HG03457 (cell line): ENCODE measurements at regions not wholly inside any gene's neighbourhood (a gene's known extent, or its start where the extent isn't known, plus 50 kb on each side); places are given as distances from the start of the nearest gene placed in this dataset.
A peak's percentile ranks its signal among the peaks of the same experiment; 100 is the strongest.
"Not testable (repeated sequence)": the region's sequence is repeated elsewhere in the genome, so short reads cannot be mapped to it uniquely, and the experiment has no call there.

Experiments used
- ATAC-seq: cut with Tn5 transposase; IDR thresholded peaks from one replicate; pipeline ENCODE4 v1.9.1; 2021; ENCODE audit warnings: moderate number of reproducible peaks; ENCODE audit not compliant: unreplicated experiment

DNA sequence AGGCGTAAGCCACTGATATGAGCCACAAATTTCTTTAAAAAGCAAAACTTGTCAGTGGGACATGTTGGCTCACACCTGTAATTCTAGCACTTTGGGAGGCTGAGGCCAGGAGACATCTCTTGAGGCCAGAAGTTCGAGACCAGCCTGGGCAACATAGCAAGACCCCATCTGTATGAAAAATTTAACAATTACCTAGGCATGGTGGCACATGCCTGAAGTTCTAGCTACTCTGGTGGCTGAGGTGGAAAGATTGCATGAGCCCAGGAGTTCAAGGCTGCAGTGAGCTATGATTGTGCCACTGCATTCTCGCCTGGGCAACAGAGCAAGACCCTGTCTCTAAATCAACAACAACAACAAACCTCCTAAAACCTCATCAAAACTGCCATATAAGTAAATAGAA is 147.6 kb upstream of the BARHL2 start:
- no peak for ATAC-seq

DNA sequence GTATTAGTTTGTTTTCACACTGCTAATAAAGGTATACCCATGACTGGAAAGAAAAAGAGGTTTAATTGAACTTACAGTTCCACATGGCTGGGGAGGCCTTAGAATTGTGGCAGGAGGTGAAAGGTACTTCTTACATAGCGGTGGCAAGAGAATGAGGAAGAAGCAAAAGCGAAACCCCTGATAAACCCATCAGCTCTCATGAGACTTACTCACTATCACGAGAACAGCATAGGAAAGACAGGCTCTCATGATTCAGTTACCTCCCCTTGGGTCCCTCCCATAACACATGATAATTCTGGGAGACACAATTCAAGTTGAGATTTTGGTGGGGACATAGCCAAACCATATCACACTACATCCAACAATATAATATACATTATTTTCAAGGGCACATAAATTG is 145.7 kb upstream of the BARHL2 start:
- ATAC-seq: no peak

DNA sequence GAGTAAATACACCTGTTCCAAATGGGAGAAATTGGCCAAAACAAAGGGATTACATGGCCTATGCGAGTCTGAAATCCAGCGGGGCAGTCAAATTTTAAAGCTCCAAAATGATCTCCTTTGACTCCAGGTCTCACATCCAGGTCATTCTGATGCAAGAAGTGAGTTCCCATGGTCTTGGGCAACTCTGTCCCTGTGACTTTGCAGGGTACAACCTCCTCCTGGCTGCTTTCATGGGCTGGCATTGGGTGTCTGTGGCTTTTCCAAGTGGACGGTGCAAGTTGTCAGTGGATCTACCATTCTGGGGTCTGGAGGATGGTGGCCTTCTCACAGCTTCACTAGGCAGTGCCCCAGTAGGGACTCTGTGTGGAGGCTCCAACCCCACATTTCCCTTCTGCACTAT is 144.3 kb upstream of the BARHL2 start:
- not testable (repeated sequence) for ATAC-seq

DNA sequence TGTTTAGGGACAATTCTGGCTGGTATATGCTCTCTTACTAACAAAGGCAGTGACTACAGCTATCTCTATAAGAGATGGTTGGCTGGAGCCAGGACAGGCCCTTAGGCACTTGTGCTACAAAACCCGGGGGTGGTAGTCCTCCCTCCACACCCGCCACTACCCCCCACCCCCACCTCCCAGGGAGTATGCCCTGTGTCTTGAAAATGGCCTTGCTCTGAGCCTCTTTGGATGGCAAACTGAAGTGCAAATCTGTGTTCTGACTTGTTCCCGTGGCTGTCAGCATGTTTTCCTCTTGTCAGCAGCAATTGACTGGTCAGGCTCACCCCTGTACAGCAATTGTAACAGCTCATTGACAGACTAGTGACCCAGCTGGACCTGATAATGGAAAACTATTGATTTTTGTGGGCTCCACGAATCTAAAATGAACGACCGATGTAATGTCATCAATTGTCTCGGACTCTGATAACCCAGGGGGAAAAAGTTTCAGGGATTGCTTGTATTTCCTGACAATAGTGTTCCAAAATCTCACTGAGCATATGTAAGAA is 139.4 kb upstream of the BARHL2 start:
- ATAC-seq: no peak

DNA sequence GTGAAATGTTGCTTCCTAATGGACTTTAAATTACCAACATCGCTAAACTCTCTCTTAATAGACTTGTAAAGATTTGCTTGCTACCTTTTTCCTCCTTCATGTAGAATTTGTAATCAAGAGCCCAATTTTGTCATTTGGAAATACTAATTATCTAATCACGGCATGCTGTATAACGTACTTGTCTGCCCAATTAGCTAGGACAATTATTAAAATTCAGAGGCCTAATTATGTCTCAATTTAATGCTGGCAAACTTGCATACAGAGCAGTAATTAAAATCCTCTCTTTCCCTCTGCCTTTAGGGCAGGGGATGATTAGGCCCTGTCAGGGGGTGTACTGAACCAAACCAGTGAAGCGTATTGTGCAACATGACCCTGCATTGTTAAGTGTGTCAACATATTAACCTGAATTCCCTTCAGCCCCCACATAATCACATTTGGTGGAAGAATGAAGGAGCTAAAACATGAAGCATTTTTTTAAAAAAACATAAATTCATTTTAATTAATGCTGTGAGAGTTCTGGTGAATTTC is 137.4 kb upstream of the BARHL2 start:
- ATAC-seq: no peak

DNA sequence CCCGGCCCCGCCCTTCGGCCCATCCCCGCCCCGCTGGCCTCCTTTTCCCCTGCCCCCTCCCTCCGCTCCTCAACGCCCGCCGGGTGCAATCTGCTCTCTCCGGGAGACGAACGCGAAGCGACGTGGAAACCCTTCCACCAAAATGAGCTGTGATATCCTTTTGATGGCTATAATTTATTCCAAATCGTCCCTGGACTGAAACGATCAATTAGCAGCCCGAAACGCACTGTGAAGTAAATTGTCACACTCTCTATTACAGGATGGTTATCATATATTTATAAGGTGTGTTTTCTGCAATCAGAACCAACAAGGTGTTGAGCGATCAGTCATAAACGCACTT is 134.6 kb upstream of the BARHL2 start:
- no peak for ATAC-seq

DNA sequence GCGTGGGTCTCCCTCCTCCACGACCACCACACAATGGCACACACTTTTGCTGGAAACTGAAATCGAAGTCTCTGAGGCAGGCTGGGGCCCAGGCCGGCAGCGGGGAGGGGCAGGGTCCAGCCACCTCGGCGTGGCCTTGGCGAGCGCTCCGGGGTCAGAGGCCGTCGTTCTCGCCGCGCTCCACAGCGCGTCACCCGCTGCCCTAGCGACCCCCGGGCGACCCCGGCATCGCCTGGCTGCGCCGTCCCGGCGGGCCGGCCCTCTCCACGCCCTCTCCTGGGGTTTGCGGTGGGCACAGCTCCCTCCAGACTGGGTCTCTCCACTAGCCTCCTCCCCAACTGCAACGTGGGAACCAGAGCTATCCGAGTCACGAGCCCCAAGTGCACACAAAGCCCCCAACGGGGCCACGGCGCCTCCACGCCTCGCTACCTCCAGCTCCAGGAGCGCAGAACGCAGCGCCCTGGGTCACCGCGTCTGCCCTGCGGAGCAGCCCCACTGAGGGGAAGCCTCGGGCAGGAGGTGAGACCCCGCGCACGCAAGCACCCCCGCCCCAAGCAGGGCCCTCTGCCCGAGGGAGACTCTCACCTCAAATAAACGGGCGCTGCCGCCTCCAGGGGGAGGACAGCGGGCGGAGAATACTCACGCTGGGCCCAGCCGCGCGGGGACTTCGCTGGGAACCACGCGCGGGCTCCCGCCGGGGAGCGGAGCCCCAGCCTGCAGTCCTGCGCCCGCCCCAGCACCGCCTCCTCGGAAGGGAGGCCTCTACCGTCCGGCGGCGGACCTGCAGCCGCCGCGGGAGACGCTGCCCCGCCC is 134.0 kb upstream of the BARHL2 start:
- peak; percentile 99 for ATAC-seq

DNA sequence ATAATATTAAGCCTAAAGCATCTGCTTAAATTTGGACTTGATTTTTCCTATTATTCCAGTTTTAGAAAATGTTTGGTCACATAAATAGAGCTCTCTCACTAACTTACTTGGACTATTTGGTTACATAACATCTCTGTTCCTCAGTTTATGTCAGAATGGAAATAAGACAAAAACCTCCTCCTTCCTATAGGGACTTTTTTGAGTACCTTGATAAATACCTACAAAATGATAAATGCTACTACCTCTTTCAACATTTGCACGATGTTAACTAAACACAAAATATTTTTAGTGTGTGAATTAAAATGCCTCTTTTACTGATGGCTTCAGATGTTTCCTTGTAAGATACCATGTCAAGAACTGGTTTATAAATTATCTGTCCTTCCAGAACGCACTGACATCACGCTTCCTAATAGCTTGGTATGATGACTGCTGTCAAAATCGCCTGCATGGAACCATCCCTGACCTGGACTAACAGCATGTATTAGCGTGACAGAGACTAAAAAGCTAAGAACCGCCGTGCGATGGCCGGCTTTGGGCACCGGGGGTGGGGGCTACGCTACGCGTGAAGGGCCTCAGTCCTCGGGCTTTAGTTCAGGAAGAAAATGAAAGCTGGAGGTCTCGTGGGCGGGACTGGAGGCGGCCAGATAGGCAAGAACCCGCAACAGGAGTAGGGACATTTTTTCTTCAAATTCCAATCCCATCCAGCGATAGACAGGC is 133.2 kb upstream of the BARHL2 start:
- no peak for ATAC-seq

DNA sequence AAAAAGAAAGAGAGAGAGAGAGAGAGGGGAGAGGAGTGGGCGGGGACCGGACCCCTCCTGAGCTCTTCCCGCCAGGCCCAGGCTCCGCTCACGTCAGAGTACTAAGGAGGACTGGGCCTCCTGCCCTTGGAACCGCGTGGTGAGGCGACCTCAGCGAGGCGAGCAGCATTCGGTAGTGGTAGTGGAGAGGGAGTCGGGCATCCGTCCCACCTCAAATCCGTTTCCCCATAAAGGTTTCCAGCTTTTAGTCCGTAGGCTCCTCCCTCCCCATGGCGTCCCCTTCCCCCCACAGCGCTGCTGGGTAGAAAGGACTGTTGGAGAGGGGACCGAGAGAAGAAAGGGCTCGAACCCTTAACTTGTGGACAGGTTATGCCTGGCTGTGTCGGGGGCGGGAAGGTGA is 124.4 kb upstream of the BARHL2 start:
- ATAC-seq: no peak

DNA sequence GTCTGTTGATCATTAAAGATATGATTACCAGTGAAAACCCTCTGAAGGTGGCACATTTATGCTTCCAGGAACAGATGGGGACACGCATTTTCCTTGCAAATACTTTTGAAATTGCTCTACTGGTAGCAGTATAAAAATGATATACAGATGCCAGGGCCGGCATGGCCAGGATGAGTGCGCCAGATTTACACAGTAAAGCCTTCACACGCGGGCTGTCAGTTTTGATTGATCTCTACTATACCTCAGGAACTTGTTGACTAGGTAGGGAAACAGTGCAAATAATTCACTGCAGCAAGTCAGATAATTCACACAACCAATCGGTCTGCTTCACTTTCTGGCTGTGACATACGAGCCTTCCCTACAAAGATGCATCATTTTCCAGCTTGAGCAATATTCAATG is 123.2 kb upstream of the BARHL2 start:
- ATAC-seq: no peak

DNA sequence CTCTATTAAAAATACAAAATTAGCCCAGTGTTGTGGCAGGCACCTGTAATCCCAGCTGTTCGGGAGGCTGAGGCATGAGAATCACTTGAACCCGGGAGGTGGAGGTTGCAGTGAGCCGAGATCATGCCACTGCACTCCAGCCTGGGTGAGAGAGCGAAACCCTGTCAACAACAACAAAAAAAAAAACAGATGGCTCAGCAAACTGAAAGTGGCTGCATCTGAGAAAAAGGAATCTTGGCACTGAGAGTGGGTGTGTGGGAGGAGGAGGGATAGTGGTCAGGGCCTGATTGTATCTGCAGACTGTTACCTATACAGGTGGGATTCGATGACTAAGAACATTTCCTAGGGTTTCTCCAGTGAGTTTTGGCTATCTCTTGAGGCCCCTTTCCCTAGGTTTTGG is 122.2 kb upstream of the BARHL2 start:
- ATAC-seq: no peak

DNA sequence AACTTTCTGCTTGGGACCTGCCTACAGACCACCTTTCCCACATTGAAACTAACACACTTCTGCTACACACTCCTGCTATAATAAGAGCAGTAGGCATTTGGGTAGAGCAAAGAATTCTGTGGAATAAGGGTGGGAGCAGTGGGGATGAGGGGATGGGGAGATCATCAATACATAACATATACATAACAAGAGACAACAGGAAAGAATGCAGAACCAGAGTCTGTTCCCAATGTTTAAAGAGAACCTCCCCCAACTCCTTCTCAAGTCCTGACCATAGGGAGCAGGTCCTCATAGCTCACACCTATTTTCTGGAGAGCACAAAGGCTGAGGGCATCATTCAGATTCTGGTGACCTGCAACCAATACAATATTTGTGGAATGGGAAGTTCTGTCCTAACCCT is 121.6 kb upstream of the BARHL2 start:
- ATAC-seq: no peak

DNA sequence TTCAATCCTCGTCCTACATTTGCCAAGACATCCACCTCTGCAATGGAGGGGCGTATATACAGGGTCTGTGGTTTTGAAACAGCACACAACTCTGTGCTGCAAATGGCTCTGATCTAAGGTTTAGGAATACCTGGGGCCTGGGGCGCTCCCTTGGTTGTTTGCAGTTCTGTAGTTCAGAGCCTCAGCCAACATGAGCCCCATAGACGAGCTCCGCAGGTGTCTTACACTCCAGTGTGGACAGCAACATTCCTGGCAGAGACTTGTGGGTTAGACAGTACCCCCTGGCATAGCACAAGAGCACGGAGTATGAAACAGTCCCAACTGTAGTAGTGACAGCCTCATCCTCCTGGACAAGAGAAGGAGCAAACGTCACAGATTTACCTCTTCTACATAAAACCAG is 120.3 kb upstream of the BARHL2 start:
- ATAC-seq: no peak

DNA sequence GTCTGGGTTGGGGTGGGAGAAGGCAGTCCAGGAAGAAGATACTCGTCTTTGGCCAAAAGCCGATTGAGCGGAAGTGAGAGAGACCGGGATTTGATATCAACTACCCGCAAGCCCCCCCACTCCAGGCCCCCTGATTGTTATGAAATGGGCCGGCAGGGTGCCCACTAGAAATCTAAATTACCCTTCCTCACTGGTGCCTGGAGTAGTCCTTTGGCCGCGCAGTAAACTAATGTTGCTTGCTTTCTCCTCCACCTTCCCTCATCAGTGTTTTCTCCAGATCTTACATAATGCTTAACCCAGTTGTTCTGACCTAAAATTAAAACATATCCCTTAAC is 119.2 kb upstream of the BARHL2 start:
- no peak for ATAC-seq

DNA sequence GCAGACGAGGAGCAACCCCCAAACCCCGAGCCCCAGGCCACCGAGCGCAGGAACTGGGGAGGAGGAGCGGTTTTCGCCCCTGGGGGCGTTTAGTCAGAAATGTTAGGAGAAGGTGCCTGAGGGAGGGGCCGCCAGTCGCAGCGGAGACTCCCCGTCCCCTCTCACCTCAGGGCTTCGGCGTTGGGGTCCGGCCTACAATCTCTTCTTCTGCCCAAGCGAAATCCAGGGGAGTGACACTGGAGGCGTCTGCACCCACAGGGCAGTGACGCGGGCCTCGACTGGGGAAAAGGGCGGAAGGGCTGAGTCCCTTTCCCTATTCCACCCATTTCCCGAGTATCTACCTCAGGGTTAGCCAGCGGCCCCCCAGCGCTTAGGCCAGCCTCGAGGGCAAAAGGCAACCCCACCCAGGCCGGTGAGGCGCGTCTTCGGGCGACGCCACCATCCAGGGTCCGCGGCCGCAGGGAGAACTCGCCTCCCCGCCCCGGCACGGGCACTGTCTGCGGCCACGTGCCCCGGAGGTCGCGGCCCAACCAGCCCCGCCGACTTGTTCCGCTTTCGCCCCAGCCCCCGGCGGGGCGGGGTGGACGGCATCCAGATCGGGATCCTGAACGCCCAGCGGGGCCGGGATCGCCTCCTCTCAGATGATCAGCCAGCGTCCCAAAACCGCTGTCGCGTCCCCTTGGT is 118.7 kb upstream of the BARHL2 start:
- no peak for ATAC-seq

DNA sequence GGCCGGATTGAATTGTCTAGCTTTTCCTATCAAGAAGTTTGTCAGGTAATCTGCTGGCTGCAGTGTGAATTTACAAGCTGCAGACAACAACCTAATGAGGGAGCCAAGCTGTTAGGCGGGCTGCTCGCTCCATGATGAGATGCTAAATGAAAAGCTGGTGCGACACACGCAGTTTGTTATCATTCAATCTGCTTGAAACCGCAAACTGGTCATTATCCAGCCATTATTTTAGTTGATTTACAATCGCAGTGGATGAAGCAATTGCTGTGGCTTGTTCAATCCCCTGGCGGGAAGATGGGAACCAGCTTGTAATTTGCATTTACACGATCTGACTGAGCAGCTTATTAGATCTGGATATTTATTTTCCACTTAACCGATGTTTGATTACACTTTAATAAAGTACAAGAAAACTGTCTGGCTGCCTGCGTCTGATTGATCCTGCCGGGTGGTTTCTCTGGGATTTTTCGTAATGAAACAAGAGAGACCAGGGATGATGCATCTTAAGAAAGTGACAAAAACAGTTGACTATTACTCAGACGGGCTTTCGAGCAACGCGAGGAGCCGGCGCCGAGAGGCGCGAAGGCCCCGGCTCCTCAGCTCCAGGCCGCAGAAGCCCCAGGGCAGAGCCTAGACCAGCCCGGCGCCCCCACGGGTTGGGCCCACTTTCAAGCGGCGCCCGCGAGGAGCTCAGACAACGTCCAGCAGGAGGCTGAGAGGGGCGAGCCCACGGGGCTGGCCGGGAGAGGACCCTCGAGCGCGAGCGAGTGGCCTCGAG is 118.0 kb upstream of the BARHL2 start:
- ATAC-seq: no peak

DNA sequence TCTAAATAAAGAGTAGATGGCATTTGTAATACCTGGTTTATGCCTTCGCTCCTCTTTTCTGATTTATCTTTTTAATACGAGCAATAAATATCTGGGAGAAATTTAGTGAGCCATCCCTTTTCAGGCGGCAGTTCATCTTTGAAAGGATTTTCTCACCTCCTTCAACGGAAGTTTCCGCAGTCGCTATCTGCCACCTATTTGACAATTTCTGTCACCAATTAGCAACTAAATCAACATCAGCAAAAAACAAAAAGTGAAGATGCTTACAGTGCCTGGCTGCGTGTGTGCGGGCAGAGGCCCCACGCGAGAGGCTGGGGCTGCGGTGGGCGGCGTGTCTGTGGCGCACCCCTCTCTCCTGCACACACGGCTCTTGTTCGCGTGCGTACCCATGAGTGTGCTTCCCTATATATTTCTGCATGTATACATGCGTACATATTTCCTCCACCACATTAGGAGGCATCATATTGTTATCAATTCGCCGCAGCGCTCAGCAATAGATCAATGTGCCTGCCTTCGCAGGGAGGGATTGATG is 117.3 kb upstream of the BARHL2 start:
- ATAC-seq: no peak

DNA sequence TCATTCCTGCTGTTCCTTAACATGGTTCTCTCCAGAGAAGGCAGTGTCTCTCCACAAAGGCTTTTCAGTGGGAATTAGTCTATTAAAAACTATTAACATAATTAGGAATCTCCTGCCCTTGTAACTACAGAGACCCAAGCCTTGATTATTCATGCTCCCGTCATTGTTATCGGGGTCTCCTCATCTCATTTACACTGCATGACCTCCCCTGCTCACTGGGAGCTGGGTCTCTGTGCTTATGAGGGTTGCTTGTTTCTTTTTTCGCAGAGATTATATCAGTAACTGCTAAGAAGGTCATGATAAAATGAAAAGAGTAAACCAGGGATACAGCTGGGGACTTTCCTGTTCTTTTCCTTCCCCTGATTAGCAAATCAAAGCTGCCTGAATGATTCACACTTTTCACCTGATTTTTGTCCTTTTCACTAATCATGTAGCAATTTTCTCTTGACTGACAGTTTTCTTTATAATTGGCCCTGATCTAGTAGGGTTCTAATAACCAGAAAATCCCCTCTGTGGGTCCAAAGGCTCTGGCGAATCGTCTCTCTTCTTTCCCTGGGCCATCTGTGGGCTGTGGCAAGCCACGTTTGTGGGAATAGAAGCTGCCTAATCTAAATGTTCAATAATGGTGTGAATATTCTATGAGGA is 116.5 kb upstream of the BARHL2 start:
- no peak for ATAC-seq

DNA sequence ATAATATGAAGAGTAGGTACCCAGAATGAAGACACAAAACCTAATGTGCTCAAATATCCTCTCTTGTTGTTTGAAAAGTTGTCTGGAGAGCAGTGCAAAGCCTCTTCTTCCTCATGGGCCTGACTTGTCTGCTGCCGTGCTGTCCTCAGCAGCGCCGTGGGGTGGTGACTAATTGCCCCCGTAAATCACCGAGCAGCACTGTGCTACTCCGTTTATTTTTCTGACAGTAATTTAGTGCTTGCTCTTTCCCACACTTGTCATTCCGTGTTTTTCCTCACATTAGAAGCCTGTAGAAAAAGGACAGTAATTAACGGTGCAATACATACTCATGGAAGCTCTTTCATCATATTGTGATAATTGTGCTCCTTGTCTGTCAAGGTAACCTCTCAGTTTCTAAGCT is 114.8 kb upstream of the BARHL2 start:
- ATAC-seq: no peak

DNA sequence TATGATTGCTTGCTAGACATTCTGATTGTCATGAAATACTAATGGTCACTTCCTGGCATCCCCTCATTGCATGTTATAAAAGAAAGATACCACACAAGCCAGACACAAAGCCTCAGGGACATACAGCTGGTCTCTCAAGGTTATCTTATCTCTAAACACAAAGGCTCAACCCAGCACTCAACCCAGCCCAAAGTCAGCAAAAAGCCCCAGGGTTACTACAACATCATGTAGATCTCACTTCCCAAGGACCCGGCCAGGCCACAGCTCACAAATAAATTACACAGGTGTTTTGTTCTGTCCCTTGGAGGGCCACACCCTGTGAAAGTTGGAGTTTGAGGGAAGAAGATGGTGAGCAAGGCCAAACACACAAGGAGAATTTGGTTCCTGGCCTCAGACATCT is 109.7 kb upstream of the BARHL2 start:
- ATAC-seq: no peak
